ENCODE measurements at regions not wholly inside any gene's neighbourhood (a gene's known extent, or its start where the extent isn't known, plus 50 kb on each side); places are given as distances from the start of the nearest gene placed in this dataset.

GRCh38 chr16:66223176-66223780 lies 143.2 kb upstream of the CDH5 start (continued):
- TF ChIP-seq GABPA (IDR thresholded peaks at IDR 0.05; ENCODE audit: borderline replicate concordance, insufficient read depth, low read length) (no peak), TCF12 (IDR thresholded peaks at IDR 0.05; ENCODE audit: low read depth, low read length) (no peak), SP4 (IDR thresholded peaks at IDR 0.05; ENCODE audit: low read length) (no peak), BCL11A (IDR thresholded peaks at IDR 0.05; ENCODE audit: low read depth in 2 of 2, low read length in 2 of 2) (no peak)

Measured in H1 (cell line).